Hepatocyte (in vitro differentiated cells): ENCODE measurements at regions not wholly inside any gene's neighbourhood (a gene's known extent, or its start where the extent isn't known, plus 50 kb on each side); places are given as distances from the start of the nearest gene placed in this dataset.

Source experiments
- DNase-seq: peaks from one replicate; pipeline ENCODE4 v3.0.0-alpha.2; 2016; ENCODE audit warnings: low spot score
- H2AFZ ChIP-seq: fragments of 200-600 bp; sonication (generic); 2 replicates; pipeline ENCODE4 v1.6.0; 2016; ENCODE audit warnings: antibody characterized with exemption, mild to moderate bottlenecking
- H3K27ac ChIP-seq: fragments of 200-600 bp; sonication (generic); 2 replicates; pipeline ENCODE4 v1.5.1; 2016; ENCODE audit warnings: mild to moderate bottlenecking
- H3K27me3 ChIP-seq: fragments of 200-600 bp; sonication (generic); 2 replicates; pipeline ENCODE4 v1.6.1; 2016
- H3K36me3 ChIP-seq: fragments of 200-600 bp; sonication (generic); replicated peaks from 2 replicates; pipeline ENCODE4 v1.5.1; 2016; ENCODE audit warnings: low read depth; ENCODE audit not compliant: insufficient read depth
- H3K4me1 ChIP-seq: fragments of 200-600 bp; sonication (generic); 2 replicates; pipeline ENCODE4 v1.5.1; 2016; ENCODE audit warnings: mild to moderate bottlenecking, moderate library complexity; ENCODE audit not compliant: insufficient read depth
- H3K4me2 ChIP-seq: fragments of 200-600 bp; sonication (generic); 2 replicates; pipeline ENCODE4 v1.6.0; 2016
- H3K4me3 ChIP-seq: fragments of 200-600 bp; sonication (generic); 2 replicates; pipeline ENCODE4 v1.5.1; 2016; ENCODE audit warnings: mild to moderate bottlenecking
- H3K79me2 ChIP-seq: fragments of 200-600 bp; sonication (generic); 2 replicates; pipeline ENCODE4 v1.6.0; 2017; ENCODE audit warnings: mild to moderate bottlenecking
- H3K9me2 ChIP-seq: fragments of 200-600 bp; sonication (generic); replicated peaks from 2 replicates; pipeline ENCODE4 v1.6.0; 2017; ENCODE audit warnings: mild to moderate bottlenecking; ENCODE audit not compliant: insufficient read depth
- H3K9me3 ChIP-seq: fragments of 200-600 bp; sonication (generic); 2 replicates; pipeline ENCODE4 v1.5.1; 2016; ENCODE audit warnings: low read depth, mild to moderate bottlenecking
- H4K20me1 ChIP-seq: fragments of 200-600 bp; sonication (generic); 2 replicates; pipeline ENCODE4 v1.6.0; 2016; ENCODE audit warnings: mild to moderate bottlenecking; ENCODE audit not compliant: insufficient read depth, poor library complexity, severe bottlenecking
- CTCF ChIP-seq: fragments of 200-600 bp; sonication (generic); IDR thresholded peaks from 2 replicates; pipeline ENCODE4 v1.5.1; 2016; ENCODE audit warnings: antibody characterized with exemption, mild to moderate bottlenecking; ENCODE audit not compliant: poor library complexity
- EZH2 ChIP-seq: fragments of 200-600 bp; sonication (generic); IDR thresholded peaks from 2 replicates; pipeline ENCODE4 v1.6.1; 2016; ENCODE audit warnings: antibody characterized with exemption, mild to moderate bottlenecking, borderline replicate concordance
- EZH2phosphoT487 ChIP-seq: fragments of 200-600 bp; sonication (generic); IDR thresholded peaks from one replicate; pipeline ENCODE4 v1.6.1; 2018; ENCODE audit warnings: antibody characterized with exemption, mild to moderate bottlenecking, low read depth, moderate library complexity; ENCODE audit not compliant: unreplicated experiment, severe bottlenecking
- WGBS: methylation state at CpG from one replicate; pipeline ENCODE4 v1.1.6; 2016; ENCODE audit warnings: low lambda C conversion rate; ENCODE audit errors: missing lambda C conversion rate; 5-methylcytosine and 5-hydroxymethylcytosine counted together

- no peak overlapping the region for H3K4me2 ChIP-seq
- no peaks in the 10 kb centered on the region for H3K79me2 ChIP-seq
- no peak overlapping the region for H3K4me3 ChIP-seq
- H4K20me1 ChIP-seq, result no peaks in the 10 kb centered on the region
- H3K9me2 ChIP-seq, result no peaks in the 10 kb centered on the region
- no peaks in the 10 kb centered on the region for H3K4me1 ChIP-seq
- H3K27ac ChIP-seq, result no peak overlapping the region
- H3K9me3 ChIP-seq, result no peaks in the 10 kb centered on the region
- no peaks in the 10 kb centered on the region for H3K27me3 ChIP-seq
- 46% methylated on average over 5 of the region's 5 CpGs for WGBS
- TF ChIP-seq CTCF, result no peak
- TF ChIP-seq EZH2, result no peak
- TF ChIP-seq EZH2phosphoT487, result no peak
- H3K36me3 ChIP-seq, result no peaks in the 10 kb centered on the region
- DNase-seq, result no peak
- no peak overlapping the region for H2AFZ ChIP-seq
Observed at GRCh38 chr16:25575363-25575762, 116.4 kb upstream of the HS3ST4 start.

GRCh38 chr16:25571712-25572111 is 120.0 kb upstream of the HS3ST4 start:
- Histone ChIP-seq H3K27me3 (no peaks in the 10 kb centered on the region), H3K27ac (no peak overlapping the region), H3K4me3 (no peak overlapping the region), H3K9me2 (no peaks in the 10 kb centered on the region), H3K79me2 (no peaks in the 10 kb centered on the region), H2AFZ (no peak overlapping the region), H3K4me2 (no peak overlapping the region), H3K36me3 (no peaks in the 10 kb centered on the region), H3K4me1 (no peaks in the 10 kb centered on the region), H4K20me1 (no peaks in the 10 kb centered on the region), H3K9me3 (no peaks in the 10 kb centered on the region)
- TF ChIP-seq EZH2 (no peak), EZH2phosphoT487 (no peak), CTCF (no peak)
- DNase-seq, result no peak
- 98% methylated on average over 2 of the region's 2 CpGs for WGBS

- no peak overlapping the region for H3K4me2 ChIP-seq
Observed at GRCh38 chr16:25570131-25570530, 121.6 kb upstream of the HS3ST4 start.

More at GRCh38 chr16:25570131-25570530, 121.6 kb upstream of the HS3ST4 start:
- Histone ChIP-seq H3K9me3 (no peaks in the 10 kb centered on the region), H3K27me3 (no peaks in the 10 kb centered on the region), H3K4me1 (no peaks in the 10 kb centered on the region), H3K9me2 (no peaks in the 10 kb centered on the region), H4K20me1 (no peaks in the 10 kb centered on the region), H2AFZ (no peak overlapping the region), H3K27ac (no peak overlapping the region), H3K36me3 (no peaks in the 10 kb centered on the region), H3K79me2 (no peaks in the 10 kb centered on the region), H3K4me3 (no peak overlapping the region)
- WGBS, result 75% methylated on average over 3 of the region's 3 CpGs
- no peak for DNase-seq
- TF ChIP-seq EZH2phosphoT487 (no peak), EZH2 (no peak), CTCF (no peak)
